ENCODE measurements at regions not wholly inside any gene's neighbourhood (a gene's known extent, or its start where the extent isn't known, plus 50 kb on each side); places are given as distances from the start of the nearest gene placed in this dataset.
"Not testable (repeated sequence)": the region's sequence is repeated elsewhere in the genome, so short reads cannot be mapped to it uniquely, and the experiment has no call there.

DNA sequence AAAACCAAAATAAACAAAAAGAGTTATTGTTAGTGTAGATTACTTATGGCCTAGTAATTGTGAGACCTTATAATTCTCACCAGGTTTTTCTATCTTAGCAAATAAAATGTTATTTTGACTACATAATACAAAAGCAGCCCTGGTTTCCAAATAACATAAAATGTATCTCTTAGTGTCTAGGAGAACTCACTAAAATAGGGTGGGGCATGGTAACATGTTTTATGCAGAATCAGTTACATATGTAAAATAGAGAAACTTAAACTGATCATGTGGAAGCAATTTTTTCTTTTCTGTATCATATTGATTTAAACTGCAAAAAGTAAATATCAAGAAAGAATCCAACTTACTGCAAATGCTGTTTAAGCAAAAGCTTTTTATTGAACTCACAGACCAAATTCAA lies 431.1 kb upstream of the ALCAM start:
- POLR2A ChIA-PET: no interaction called here
- TF ChIP-seq ZNF384 (IDR thresholded peaks at IDR 0.05) (no peak), BHLHE40 (IDR thresholded peaks at IDR 0.05; ENCODE audit: borderline replicate concordance) (no peak), SP1 (IDR thresholded peaks at IDR 0.05) (no peak), FOXK2 (IDR thresholded peaks at IDR 0.05) (no peak), L3MBTL2 (conservative IDR thresholded peaks at IDR 0.05) (no peak), CTBP1 (IDR thresholded peaks at IDR 0.05; ENCODE audit: borderline replicate concordance) (no peak), HDGF (IDR thresholded peaks at IDR 0.05; ENCODE audit: borderline replicate concordance) (no peak), TARDBP (IDR thresholded peaks at IDR 0.05) (no peak), ELF4 (IDR thresholded peaks at IDR 0.05) (no peak), ARNT (IDR thresholded peaks at IDR 0.05) (no peak), FOXA1 (IDR thresholded peaks at IDR 0.05) (no peak), NFRKB (IDR thresholded peaks at IDR 0.05) (no peak), LEF1 (IDR thresholded peaks at IDR 0.05; ENCODE audit: borderline replicate concordance) (no peak), SUZ12 (IDR thresholded peaks at IDR 0.05) (no peak), FOXM1 (IDR thresholded peaks at IDR 0.05; ENCODE audit: borderline replicate concordance) (no peak)
- TF ChIP-seq, protein P1, sequence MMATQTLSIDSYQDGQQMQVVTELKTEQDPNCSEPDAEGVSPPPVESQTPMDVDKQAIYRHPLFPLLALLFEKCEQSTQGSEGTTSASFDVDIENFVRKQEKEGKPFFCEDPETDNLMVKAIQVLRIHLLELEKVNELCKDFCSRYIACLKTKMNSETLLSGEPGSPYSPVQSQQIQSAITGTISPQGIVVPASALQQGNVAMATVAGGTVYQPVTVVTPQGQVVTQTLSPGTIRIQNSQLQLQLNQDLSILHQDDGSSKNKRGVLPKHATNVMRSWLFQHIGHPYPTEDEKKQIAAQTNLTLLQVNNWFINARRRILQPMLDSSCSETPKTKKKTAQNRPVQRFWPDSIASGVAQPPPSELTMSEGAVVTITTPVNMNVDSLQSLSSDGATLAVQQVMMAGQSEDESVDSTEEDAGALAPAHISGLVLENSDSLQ (IDR thresholded peaks at IDR 0.05): no peak
- CTCF ChIA-PET: no interaction called here
- no peak for DNase-seq (ENCODE audit: extremely low spot score)

DNA sequence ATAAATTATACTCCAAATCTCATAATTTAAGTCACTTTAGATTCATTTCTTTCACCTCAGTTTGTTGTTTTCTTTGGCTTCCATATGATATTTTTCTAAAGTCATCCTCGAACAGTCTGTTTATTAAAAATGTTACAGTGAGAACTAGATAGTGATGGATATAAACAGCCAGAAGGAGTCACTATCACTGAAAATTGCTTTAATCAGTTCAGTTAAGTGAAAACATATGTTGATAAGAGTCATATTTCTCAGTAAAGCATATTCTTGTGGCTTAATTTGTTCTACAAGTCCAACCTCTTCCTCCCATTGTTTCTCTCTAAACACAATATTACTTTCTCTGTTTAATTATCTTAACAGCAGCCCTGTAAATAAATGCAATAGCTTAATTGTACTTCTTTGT lies 427.5 kb upstream of the ALCAM start:
- DNase-seq (ENCODE audit: extremely low spot score): no peak
- POLR2A ChIA-PET: no interaction called here
- TF ChIP-seq BHLHE40 (IDR thresholded peaks at IDR 0.05; ENCODE audit: borderline replicate concordance) (no peak), HDGF (IDR thresholded peaks at IDR 0.05; ENCODE audit: borderline replicate concordance) (no peak), CTBP1 (IDR thresholded peaks at IDR 0.05; ENCODE audit: borderline replicate concordance) (no peak), FOXA1 (IDR thresholded peaks at IDR 0.05) (no peak), SUZ12 (IDR thresholded peaks at IDR 0.05) (no peak), FOXM1 (IDR thresholded peaks at IDR 0.05; ENCODE audit: borderline replicate concordance) (no peak), FOXK2 (IDR thresholded peaks at IDR 0.05) (no peak), L3MBTL2 (conservative IDR thresholded peaks at IDR 0.05) (no peak), NFRKB (IDR thresholded peaks at IDR 0.05) (no peak)
- TF ChIP-seq, protein P1 (IDR thresholded peaks at IDR 0.05): no peak
- CTCF ChIA-PET: no interaction called here

DNA sequence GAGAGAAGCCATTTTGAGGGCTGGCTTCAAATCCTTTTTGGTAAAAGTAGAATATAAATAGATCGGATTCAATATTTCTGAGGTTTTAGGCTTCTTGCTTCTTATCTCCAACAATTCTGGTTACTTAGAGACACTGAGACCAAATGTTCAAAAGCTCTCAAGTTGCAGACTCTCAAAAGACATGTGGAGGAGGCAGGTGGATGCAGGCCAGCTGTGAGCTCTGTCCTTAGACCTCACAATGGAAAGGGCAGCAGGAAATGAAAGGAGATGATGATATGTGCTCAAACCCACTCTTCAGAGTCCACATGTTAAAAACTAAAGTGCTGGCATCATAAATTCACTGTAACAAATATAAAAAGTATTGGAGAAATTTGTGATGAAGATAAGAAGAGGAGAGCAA lies 424.9 kb upstream of the ALCAM start:
- no peak for DNase-seq (ENCODE audit: extremely low spot score)
- ChIA-PET CTCF (no interaction called here), POLR2A (no interaction called here)
- TF ChIP-seq NFRKB (IDR thresholded peaks at IDR 0.05) (no peak), SP1 (IDR thresholded peaks at IDR 0.05) (no peak), FOXK2 (IDR thresholded peaks at IDR 0.05) (no peak), TARDBP (IDR thresholded peaks at IDR 0.05) (no peak), HDGF (IDR thresholded peaks at IDR 0.05; ENCODE audit: borderline replicate concordance) (no peak), L3MBTL2 (conservative IDR thresholded peaks at IDR 0.05) (no peak), BHLHE40 (IDR thresholded peaks at IDR 0.05; ENCODE audit: borderline replicate concordance) (no peak), ARNT (IDR thresholded peaks at IDR 0.05) (no peak), ELF4 (IDR thresholded peaks at IDR 0.05) (no peak), CTBP1 (IDR thresholded peaks at IDR 0.05; ENCODE audit: borderline replicate concordance) (no peak), LEF1 (IDR thresholded peaks at IDR 0.05; ENCODE audit: borderline replicate concordance) (no peak), FOXA1 (IDR thresholded peaks at IDR 0.05) (no peak), FOXM1 (IDR thresholded peaks at IDR 0.05; ENCODE audit: borderline replicate concordance) (no peak), ZNF384 (IDR thresholded peaks at IDR 0.05) (no peak), SUZ12 (IDR thresholded peaks at IDR 0.05) (no peak)
- TF ChIP-seq, protein P1 (IDR thresholded peaks at IDR 0.05): no peak

DNA sequence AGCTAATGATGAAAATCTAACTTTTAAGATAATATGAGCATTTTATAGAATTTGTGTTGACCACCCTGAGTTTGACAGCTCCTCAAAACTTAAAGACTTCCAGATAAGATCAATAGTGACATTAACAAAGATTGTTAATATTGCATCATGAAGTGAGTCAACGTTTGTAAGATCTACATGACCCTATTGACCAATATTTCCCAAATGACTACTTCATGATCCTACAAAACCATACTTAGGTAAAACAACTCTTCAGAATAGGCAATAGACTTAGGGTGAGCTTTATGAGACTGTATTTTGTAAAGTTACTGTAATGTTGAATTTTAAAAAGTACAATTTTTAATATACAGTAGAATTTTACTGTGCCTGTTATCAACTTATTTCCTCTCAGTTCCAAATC lies 422.7 kb upstream of the ALCAM start:
- ChIA-PET CTCF (no interaction called here), POLR2A (no interaction called here)
- TF ChIP-seq FOXK2 (IDR thresholded peaks at IDR 0.05) (no peak), NFRKB (IDR thresholded peaks at IDR 0.05) (no peak), FOXM1 (IDR thresholded peaks at IDR 0.05; ENCODE audit: borderline replicate concordance) (no peak), HDGF (IDR thresholded peaks at IDR 0.05; ENCODE audit: borderline replicate concordance) (no peak), FOXA1 (IDR thresholded peaks at IDR 0.05) (no peak), SUZ12 (IDR thresholded peaks at IDR 0.05) (no peak), CTBP1 (IDR thresholded peaks at IDR 0.05; ENCODE audit: borderline replicate concordance) (no peak), TARDBP (IDR thresholded peaks at IDR 0.05) (no peak), SP1 (IDR thresholded peaks at IDR 0.05) (no peak), ZNF384 (IDR thresholded peaks at IDR 0.05) (no peak), ELF4 (IDR thresholded peaks at IDR 0.05) (no peak), ARNT (IDR thresholded peaks at IDR 0.05) (no peak), LEF1 (IDR thresholded peaks at IDR 0.05; ENCODE audit: borderline replicate concordance) (no peak), BHLHE40 (IDR thresholded peaks at IDR 0.05; ENCODE audit: borderline replicate concordance) (no peak), L3MBTL2 (conservative IDR thresholded peaks at IDR 0.05) (no peak)
- TF ChIP-seq, protein P1 (IDR thresholded peaks at IDR 0.05): no peak
- DNase-seq (ENCODE audit: extremely low spot score): no peak

DNA sequence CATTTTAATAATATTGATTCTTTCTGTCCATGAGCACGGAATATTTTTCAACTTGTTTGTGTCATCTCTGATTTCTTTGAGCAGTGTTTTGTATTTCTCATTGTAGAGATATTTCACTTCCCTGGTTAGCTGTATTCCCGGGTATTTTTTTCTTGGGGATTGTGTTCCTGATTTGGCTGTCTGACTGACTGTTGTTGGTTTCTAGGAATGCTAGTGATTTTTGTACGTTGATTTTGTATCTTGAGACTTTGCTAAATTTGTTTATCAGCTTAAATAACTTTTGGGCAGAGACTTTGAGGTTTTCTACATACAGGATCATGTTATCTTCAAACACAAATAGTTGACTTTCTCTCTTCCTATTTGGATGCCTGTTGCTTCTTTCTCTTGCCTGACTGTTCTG lies 418.8 kb upstream of the ALCAM start:
- no peak for TF ChIP-seq SP1 (IDR thresholded peaks at IDR 0.05)
- no peak for TF ChIP-seq SUZ12 (IDR thresholded peaks at IDR 0.05)
- no peak for TF ChIP-seq FOXK2 (IDR thresholded peaks at IDR 0.05)
- no peak for TF ChIP-seq FOXM1 (IDR thresholded peaks at IDR 0.05; ENCODE audit: borderline replicate concordance)
- TF ChIP-seq NFRKB (IDR thresholded peaks at IDR 0.05): no peak
- no peak for TF ChIP-seq FOXA1 (IDR thresholded peaks at IDR 0.05)
- no peak for TF ChIP-seq BHLHE40 (IDR thresholded peaks at IDR 0.05; ENCODE audit: borderline replicate concordance)
- TF ChIP-seq CTBP1 (IDR thresholded peaks at IDR 0.05; ENCODE audit: borderline replicate concordance): no peak
- TF ChIP-seq, protein P1 (IDR thresholded peaks at IDR 0.05): no peak
- TF ChIP-seq L3MBTL2 (conservative IDR thresholded peaks at IDR 0.05): no peak
- no peak for TF ChIP-seq ZNF384 (IDR thresholded peaks at IDR 0.05)
- TF ChIP-seq HDGF (IDR thresholded peaks at IDR 0.05; ENCODE audit: borderline replicate concordance): no peak
- no peak for TF ChIP-seq ELF4 (IDR thresholded peaks at IDR 0.05)
- TF ChIP-seq LEF1 (IDR thresholded peaks at IDR 0.05; ENCODE audit: borderline replicate concordance): no peak
- TF ChIP-seq TARDBP (IDR thresholded peaks at IDR 0.05): no peak
- no peak for TF ChIP-seq ARNT (IDR thresholded peaks at IDR 0.05)
- DNase-seq (ENCODE audit: extremely low spot score): no peak
- ChIA-PET CTCF (no interaction called here), POLR2A (no interaction called here)

DNA sequence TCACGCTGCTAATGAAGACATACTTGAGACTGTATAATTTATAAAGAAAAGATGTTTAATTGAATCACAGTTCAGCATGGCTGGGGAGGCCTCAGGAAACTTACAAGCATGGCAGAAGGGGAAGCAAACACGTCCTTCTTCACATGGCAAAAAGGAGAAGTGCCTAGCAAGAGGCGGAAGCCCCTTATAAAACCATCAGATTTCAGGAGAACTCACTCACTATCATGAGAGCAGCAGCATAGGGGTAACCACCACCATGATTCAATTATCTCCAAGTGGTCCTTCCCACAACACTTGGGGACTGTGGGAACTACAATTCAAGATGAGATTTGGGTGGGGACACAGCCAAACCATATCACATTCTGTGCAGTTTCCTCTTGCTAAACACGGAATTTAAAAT lies 416.9 kb upstream of the ALCAM start:
- DNase-seq (ENCODE audit: extremely low spot score); POLR2A ChIA-PET; CTCF ChIA-PET: not testable (repeated sequence)

Data from HEK293T (cell line).